ENCODE measurements at regions not wholly inside any gene's neighbourhood (a gene's known extent, or its start where the extent isn't known, plus 50 kb on each side); places are given as distances from the start of the nearest gene placed in this dataset.

- H3K27me3 ChIP-seq, result no peaks in the 10 kb centered on the region
- intact Hi-C loops (cut with DNase I; ENCODE audit: low total_unique reads), result no loop called here
- TF ChIP-seq POLR2A (IDR thresholded peaks at IDR 0.05) (no peak), CTCF (IDR thresholded peaks at IDR 0.05) (no peak), POLR2AphosphoS5 (IDR thresholded peaks at IDR 0.05) (no peak), EP300 (IDR thresholded peaks at IDR 0.05; ENCODE audit: low read depth) (no peak)
- no peaks in the 10 kb centered on the region for H3K36me3 ChIP-seq
- no peaks in the 10 kb centered on the region for H3K4me1 ChIP-seq
- no peak for DNase-seq
- H3K27ac ChIP-seq, result no peak overlapping the region
- no peak overlapping the region for H3K4me3 ChIP-seq
- in situ Hi-C loops (cut with MboI; ENCODE audit: low pct_ligation_motif_present in 1 of 4, low pct_unique_long_range_greater_than_20kb in 1 of 4, low sequenced_read_pairs in 3 of 4), result no loop called here
- no peaks in the 10 kb centered on the region for H3K9me3 ChIP-seq
- WGBS, 2 donors (ENCODE audit: low coverage in 1 of 2), result 36 to 60% methylated on average over 5 of the region's 5 CpGs
Measured at GRCh38 chr3:159482994-159483367, 505.7 kb upstream of the IL12A start.

- no peaks in the 10 kb centered on the region for H3K9me3 ChIP-seq
- in situ Hi-C loops (cut with MboI; ENCODE audit: low pct_ligation_motif_present in 1 of 4, low pct_unique_long_range_greater_than_20kb in 1 of 4, low sequenced_read_pairs in 3 of 4) (no loop called here), intact Hi-C loops (cut with DNase I; ENCODE audit: low total_unique reads) (no loop called here)
- H3K4me3 ChIP-seq, result no peak overlapping the region
- DNase-seq, result no peak
- TF ChIP-seq POLR2AphosphoS5 (IDR thresholded peaks at IDR 0.05), result no peak
- no peak for TF ChIP-seq CTCF (IDR thresholded peaks at IDR 0.05)
- no peak for TF ChIP-seq POLR2A (IDR thresholded peaks at IDR 0.05)
- no peaks in the 10 kb centered on the region for H3K27me3 ChIP-seq
- no peaks in the 10 kb centered on the region for H3K4me1 ChIP-seq
- H3K36me3 ChIP-seq, result no peaks in the 10 kb centered on the region
- H3K27ac ChIP-seq, result no peak overlapping the region
- 54 to 74% methylated on average over 2 of the region's 2 CpGs for WGBS, 2 donors (ENCODE audit: low coverage in 1 of 2)
Measured at GRCh38 chr3:159486580-159486979, 502.1 kb upstream of the IL12A start.

- in situ Hi-C loops (cut with MboI; ENCODE audit: low pct_ligation_motif_present in 1 of 4, low pct_unique_long_range_greater_than_20kb in 1 of 4, low sequenced_read_pairs in 3 of 4) (no loop called here), intact Hi-C loops (cut with DNase I; ENCODE audit: low total_unique reads) (no loop called here)
- Histone ChIP-seq H3K27ac (no peak overlapping the region), H3K4me3 (no peak overlapping the region), H3K27me3 (no peaks in the 10 kb centered on the region), H3K36me3 (no peaks in the 10 kb centered on the region), H3K4me1 (no peaks in the 10 kb centered on the region), H3K9me3 (no peaks in the 10 kb centered on the region)
- no peak for DNase-seq
- WGBS, 2 donors (ENCODE audit: low coverage in 1 of 2), result 24 to 31% methylated on average over 2 of the region's 2 CpGs
- TF ChIP-seq CTCF (IDR thresholded peaks at IDR 0.05) (no peak), POLR2AphosphoS5 (IDR thresholded peaks at IDR 0.05) (no peak), EP300 (IDR thresholded peaks at IDR 0.05; ENCODE audit: low read depth) (no peak), POLR2A (IDR thresholded peaks at IDR 0.05) (no peak)
Measured at GRCh38 chr3:159487304-159487703, 501.3 kb upstream of the IL12A start.

- DNase-seq, result no peak
- no peaks in the 10 kb centered on the region for H3K4me1 ChIP-seq
- H3K27me3 ChIP-seq, result no peaks in the 10 kb centered on the region
- TF ChIP-seq CTCF (IDR thresholded peaks at IDR 0.05), result no peak
- TF ChIP-seq EP300 (IDR thresholded peaks at IDR 0.05; ENCODE audit: low read depth), result no peak
- TF ChIP-seq POLR2A (IDR thresholded peaks at IDR 0.05), result no peak
- no peak for TF ChIP-seq POLR2AphosphoS5 (IDR thresholded peaks at IDR 0.05)
- H3K4me3 ChIP-seq, result no peak overlapping the region
- H3K27ac ChIP-seq, result no peak overlapping the region
- intact Hi-C loops (cut with DNase I; ENCODE audit: low total_unique reads) (no loop called here), in situ Hi-C loops (cut with MboI; ENCODE audit: low pct_ligation_motif_present in 1 of 4, low pct_unique_long_range_greater_than_20kb in 1 of 4, low sequenced_read_pairs in 3 of 4) (no loop called here)
- WGBS, 2 donors (ENCODE audit: low coverage in 1 of 2), result 49 to 53% methylated on average over 2 of the region's 2 CpGs
- H3K36me3 ChIP-seq, result no peaks in the 10 kb centered on the region
- no peaks in the 10 kb centered on the region for H3K9me3 ChIP-seq
Measured at GRCh38 chr3:159488602-159489001, 500.0 kb upstream of the IL12A start.
